ENCODE measurements at regions not wholly inside any gene's neighbourhood (a gene's known extent, or its start where the extent isn't known, plus 50 kb on each side); places are given as distances from the start of the nearest gene placed in this dataset.

DNA sequence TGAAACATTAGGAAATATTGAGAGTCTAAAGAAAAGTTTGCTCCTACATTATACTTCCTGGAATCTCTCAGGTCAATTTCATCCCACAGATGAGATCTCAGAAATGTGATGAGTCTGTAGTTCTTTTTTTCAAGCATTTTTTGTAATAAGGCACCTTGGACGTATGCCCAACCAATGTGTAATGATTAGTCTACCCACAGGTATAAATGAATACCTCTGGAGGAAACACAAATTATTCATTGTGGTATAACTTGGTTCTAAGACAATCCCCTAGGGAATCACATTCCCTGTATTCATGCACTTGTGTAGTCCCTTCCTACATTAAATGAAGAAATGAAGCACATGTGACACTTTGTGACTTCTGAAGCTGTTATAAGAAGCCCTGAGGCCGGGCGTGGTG lies 596.2 kb upstream of the UBE2E2 start:
- no peak for DNase-seq (ENCODE audit: extremely low read depth, insufficient read length)
- no peak overlapping the region for H3K4me3 ChIP-seq (replicated peaks; ENCODE audit: low read depth, low read length)
- TF ChIP-seq, protein P1, sequence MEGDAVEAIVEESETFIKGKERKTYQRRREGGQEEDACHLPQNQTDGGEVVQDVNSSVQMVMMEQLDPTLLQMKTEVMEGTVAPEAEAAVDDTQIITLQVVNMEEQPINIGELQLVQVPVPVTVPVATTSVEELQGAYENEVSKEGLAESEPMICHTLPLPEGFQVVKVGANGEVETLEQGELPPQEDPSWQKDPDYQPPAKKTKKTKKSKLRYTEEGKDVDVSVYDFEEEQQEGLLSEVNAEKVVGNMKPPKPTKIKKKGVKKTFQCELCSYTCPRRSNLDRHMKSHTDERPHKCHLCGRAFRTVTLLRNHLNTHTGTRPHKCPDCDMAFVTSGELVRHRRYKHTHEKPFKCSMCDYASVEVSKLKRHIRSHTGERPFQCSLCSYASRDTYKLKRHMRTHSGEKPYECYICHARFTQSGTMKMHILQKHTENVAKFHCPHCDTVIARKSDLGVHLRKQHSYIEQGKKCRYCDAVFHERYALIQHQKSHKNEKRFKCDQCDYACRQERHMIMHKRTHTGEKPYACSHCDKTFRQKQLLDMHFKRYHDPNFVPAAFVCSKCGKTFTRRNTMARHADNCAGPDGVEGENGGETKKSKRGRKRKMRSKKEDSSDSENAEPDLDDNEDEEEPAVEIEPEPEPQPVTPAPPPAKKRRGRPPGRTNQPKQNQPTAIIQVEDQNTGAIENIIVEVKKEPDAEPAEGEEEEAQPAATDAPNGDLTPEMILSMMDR (IDR thresholded peaks at IDR 0.05; ENCODE audit: insufficient read depth, low read length, poor library complexity, severe bottlenecking), result no peak
- H3K36me3 ChIP-seq (ENCODE audit: control insufficient read depth, insufficient read depth, low read length), result no peaks in the 10 kb centered on the region
- H3K27me3 ChIP-seq (replicated peaks; ENCODE audit: control insufficient read depth, insufficient read depth, low read length), result no peaks in the 10 kb centered on the region

- H3K27me3 ChIP-seq (replicated peaks; ENCODE audit: control insufficient read depth, insufficient read depth, low read length), result no peaks in the 10 kb centered on the region
- TF ChIP-seq, protein P1 (IDR thresholded peaks at IDR 0.05; ENCODE audit: insufficient read depth, low read length, poor library complexity, severe bottlenecking), result no peak
- H3K36me3 ChIP-seq (ENCODE audit: control insufficient read depth, insufficient read depth, low read length), result no peaks in the 10 kb centered on the region
- H3K4me3 ChIP-seq (replicated peaks; ENCODE audit: low read depth, low read length), result no peak overlapping the region
- DNase-seq (ENCODE audit: extremely low read depth, insufficient read length), result no peak
Observed at GRCh38 chr3:22608093-22608492, 595.0 kb upstream of the UBE2E2 start.

DNA sequence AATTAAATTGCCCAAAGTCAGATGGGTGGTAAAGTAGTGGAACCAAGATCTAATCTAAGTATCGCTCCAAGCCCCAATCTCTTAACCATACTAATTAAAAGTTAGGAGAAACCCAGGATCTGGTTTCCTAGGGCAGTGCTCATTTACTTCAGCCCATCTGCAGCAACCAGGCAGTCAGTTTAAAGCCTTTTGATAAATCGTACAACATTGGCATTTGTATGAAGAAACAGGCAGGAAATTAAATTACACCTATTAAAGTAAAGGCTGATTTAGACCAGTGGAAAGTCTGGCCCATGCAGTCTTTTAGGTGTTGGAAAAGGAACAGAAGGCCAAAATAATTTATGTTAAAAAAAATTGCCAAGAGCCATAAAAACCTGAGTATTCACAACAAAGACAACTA lies 594.4 kb upstream of the UBE2E2 start:
- TF ChIP-seq, protein P1 (IDR thresholded peaks at IDR 0.05; ENCODE audit: insufficient read depth, low read length, poor library complexity, severe bottlenecking), result no peak
- H3K27me3 ChIP-seq (replicated peaks; ENCODE audit: control insufficient read depth, insufficient read depth, low read length), result no peaks in the 10 kb centered on the region
- H3K4me3 ChIP-seq (replicated peaks; ENCODE audit: low read depth, low read length), result no peak overlapping the region
- H3K36me3 ChIP-seq (ENCODE audit: control insufficient read depth, insufficient read depth, low read length), result no peaks in the 10 kb centered on the region
- no peak for DNase-seq (ENCODE audit: extremely low read depth, insufficient read length)

- TF ChIP-seq, protein P1 (IDR thresholded peaks at IDR 0.05; ENCODE audit: insufficient read depth, low read length, poor library complexity, severe bottlenecking), result no peak
- no peaks in the 10 kb centered on the region for H3K27me3 ChIP-seq (replicated peaks; ENCODE audit: control insufficient read depth, insufficient read depth, low read length)
- no peaks in the 10 kb centered on the region for H3K36me3 ChIP-seq (ENCODE audit: control insufficient read depth, insufficient read depth, low read length)
- no peak overlapping the region for H3K4me3 ChIP-seq (replicated peaks; ENCODE audit: low read depth, low read length)
- no peak for DNase-seq (ENCODE audit: extremely low read depth, insufficient read length)
Observed at GRCh38 chr3:22609139-22609538, 594.0 kb upstream of the UBE2E2 start.

DNA sequence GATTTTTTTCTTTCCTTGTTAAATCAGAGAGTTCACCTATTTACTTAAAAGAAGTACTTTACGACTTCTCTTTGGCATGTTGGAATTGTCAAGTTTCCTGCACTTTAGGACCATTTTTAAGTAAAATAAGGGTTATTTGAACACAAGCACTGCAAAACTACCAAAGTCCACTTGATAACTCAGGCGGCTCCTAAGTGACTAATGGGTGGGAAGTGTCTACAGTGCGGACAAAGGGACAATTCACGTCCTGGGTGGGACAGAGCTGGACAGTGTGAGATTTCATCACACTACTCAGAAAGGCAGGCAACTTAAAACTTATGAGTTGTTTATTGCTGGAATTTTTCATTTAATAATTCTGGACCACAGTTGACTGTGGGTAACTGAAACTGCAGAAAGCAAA lies 590.2 kb upstream of the UBE2E2 start:
- no peaks in the 10 kb centered on the region for H3K36me3 ChIP-seq (ENCODE audit: control insufficient read depth, insufficient read depth, low read length)
- H3K27me3 ChIP-seq (replicated peaks; ENCODE audit: control insufficient read depth, insufficient read depth, low read length), result no peaks in the 10 kb centered on the region
- DNase-seq (ENCODE audit: extremely low read depth, insufficient read length), result no peak
- TF ChIP-seq, protein P1 (IDR thresholded peaks at IDR 0.05; ENCODE audit: insufficient read depth, low read length, poor library complexity, severe bottlenecking), result no peak
- no peak overlapping the region for H3K4me3 ChIP-seq (replicated peaks; ENCODE audit: low read depth, low read length)

DNA sequence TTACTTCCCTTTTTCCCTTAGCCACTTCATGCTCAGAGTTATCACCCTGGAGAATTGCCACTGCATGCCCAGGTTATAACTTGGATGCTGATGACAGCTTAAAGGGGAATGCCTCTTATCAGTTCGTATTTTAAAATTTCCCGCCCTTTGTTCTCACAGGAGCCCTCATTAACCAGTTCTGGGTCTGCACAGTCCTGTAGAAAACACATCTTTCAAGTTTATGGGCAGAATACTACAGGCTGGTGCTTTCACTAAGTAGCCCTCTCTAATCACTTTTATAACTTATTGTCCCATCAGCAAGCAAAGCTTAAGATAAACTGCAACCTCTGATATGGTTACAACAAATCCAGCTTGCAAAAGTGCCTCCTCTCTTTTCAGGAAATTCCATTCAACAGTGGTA lies 587.3 kb upstream of the UBE2E2 start:
- Histone ChIP-seq H3K36me3 (ENCODE audit: control insufficient read depth, insufficient read depth, low read length) (no peaks in the 10 kb centered on the region), H3K4me3 (replicated peaks; ENCODE audit: low read depth, low read length) (no peak overlapping the region), H3K27me3 (replicated peaks; ENCODE audit: control insufficient read depth, insufficient read depth, low read length) (no peaks in the 10 kb centered on the region)
- TF ChIP-seq, protein P1 (IDR thresholded peaks at IDR 0.05; ENCODE audit: insufficient read depth, low read length, poor library complexity, severe bottlenecking), result no peak
- DNase-seq (ENCODE audit: extremely low read depth, insufficient read length), result no peak
